Sigmoid colon (tissue), 4 donors: ENCODE measurements at regions not wholly inside any gene's neighbourhood (a gene's known extent, or its start where the extent isn't known, plus 50 kb on each side); places are given as distances from the start of the nearest gene placed in this dataset.

Experiments
- POLR2A ChIP-seq, 2 donors: fragments of 450-650 bp; IDR thresholded peaks; one replicate each; pipeline ENCODE4 v1.6.1; 2016; ENCODE audit warnings: antibody characterized with exemption in 2 of 2, mild to moderate bottlenecking in 2 of 2, moderate library complexity in 2 of 2
- POLR2AphosphoS5 ChIP-seq, 4 donors: sonication (generic); formaldehyde crosslinking; IDR thresholded peaks; one replicate each; pipeline ENCODE4 v1.6.1; 2017; ENCODE audit warnings: antibody characterized with exemption in 4 of 4
- TF ChIP-seq, protein P1 (sequence below), 4 experiments: fragments of 450-650 bp in 3 of 4; fragments of 200-600 bp in 1 of 4; IDR thresholded peaks; one replicate each; pipeline ENCODE4 v1.5.1; 2016 to 2019; ENCODE audit warnings: antibody characterized with exemption in 4 of 4, mild to moderate bottlenecking in 3 of 4, moderate library complexity in 2 of 4

DNA sequence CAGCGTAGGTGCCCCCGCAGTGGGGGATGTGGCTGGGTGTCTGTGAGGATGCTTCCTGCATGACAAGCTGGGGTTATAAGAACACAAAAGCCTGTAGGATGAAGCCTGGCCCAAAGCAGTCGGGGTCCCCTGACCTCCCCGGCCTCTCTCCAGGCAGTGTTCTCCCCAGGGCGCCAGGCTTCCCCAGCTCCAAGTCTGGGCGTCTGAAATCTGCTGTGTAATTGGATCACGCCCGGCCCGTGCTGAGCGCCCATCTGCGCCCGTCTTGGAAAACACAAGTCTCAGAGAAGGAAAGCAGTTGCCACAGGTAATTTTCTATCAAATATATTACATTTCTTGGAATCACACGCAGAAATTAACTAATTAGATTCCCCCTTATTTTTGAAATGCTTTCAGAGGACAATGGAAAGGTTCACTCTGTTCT, 233.3 kb downstream of the CTTN start:
- TF ChIP-seq, protein P1, sequence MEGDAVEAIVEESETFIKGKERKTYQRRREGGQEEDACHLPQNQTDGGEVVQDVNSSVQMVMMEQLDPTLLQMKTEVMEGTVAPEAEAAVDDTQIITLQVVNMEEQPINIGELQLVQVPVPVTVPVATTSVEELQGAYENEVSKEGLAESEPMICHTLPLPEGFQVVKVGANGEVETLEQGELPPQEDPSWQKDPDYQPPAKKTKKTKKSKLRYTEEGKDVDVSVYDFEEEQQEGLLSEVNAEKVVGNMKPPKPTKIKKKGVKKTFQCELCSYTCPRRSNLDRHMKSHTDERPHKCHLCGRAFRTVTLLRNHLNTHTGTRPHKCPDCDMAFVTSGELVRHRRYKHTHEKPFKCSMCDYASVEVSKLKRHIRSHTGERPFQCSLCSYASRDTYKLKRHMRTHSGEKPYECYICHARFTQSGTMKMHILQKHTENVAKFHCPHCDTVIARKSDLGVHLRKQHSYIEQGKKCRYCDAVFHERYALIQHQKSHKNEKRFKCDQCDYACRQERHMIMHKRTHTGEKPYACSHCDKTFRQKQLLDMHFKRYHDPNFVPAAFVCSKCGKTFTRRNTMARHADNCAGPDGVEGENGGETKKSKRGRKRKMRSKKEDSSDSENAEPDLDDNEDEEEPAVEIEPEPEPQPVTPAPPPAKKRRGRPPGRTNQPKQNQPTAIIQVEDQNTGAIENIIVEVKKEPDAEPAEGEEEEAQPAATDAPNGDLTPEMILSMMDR (IDR thresholded peaks at IDR 0.05) = no peak
- TF ChIP-seq POLR2AphosphoS5 (IDR thresholded peaks at IDR 0.05) = no peak
- TF ChIP-seq POLR2A (IDR thresholded peaks at IDR 0.05) = no peak
